Activated CD8-positive, alpha-beta T cell treated with anti-CD3 and anti-CD28 coated beads, Interleukin-2, amount 10 ng/mL, durations not matched to agents 7 days and 5 days (primary cell): ENCODE measurements at regions not wholly inside any gene's neighbourhood (a gene's known extent, or its start where the extent isn't known, plus 50 kb on each side); places are given as distances from the start of the nearest gene placed in this dataset.
"Not testable (repeated sequence)": the region's sequence is repeated elsewhere in the genome, so short reads cannot be mapped to it uniquely, and the experiment has no call there.

Source experiments
- ATAC-seq: fragments of 150-1000 bp; cut with Tn5 transposase; one replicate; pipeline ENCODE4 v1.10.0; 2021; ENCODE audit warnings: moderate library complexity
- CTCF ChIA-PET: fragments of 350-600 bp; sonication (Branson Sonifier 250); formaldehyde crosslinking; loops from one replicate; lab custom pipeline; 2021; ENCODE audit warnings: antibody characterized with exemption; lab: Charles Lee
- POLR2A ChIA-PET: fragments of 350-600 bp; sonication (Branson Sonifier 250); formaldehyde crosslinking; loops from one replicate; lab custom pipeline; 2021; ENCODE audit warnings: antibody characterized with exemption; lab: Charles Lee
- DNase-seq: peaks from one replicate; pipeline ENCODE4 v3.0.0-alpha.2; 2020
- H3K27ac Mint-ChIP-seq: one replicate; pipeline ENCODE4 v1.8.0; 2021; ENCODE audit warnings: mild to moderate bottlenecking, mixed read lengths
- H3K27me3 Mint-ChIP-seq: one replicate; pipeline ENCODE4 v1.8.0; 2021; ENCODE audit warnings: low read depth, mixed read lengths
- H3K36me3 Mint-ChIP-seq: one replicate; pipeline ENCODE4 v1.8.0; 2021; ENCODE audit warnings: low read depth, mixed read lengths
- H3K4me1 Mint-ChIP-seq: one replicate; pipeline ENCODE4 v1.8.0; 2021; ENCODE audit warnings: low read depth, mixed read lengths
- H3K4me3 Mint-ChIP-seq: one replicate; pipeline ENCODE4 v1.8.0; 2021; ENCODE audit warnings: mild to moderate bottlenecking, mixed read lengths
- H3K9me3 Mint-ChIP-seq: one replicate; pipeline ENCODE4 v1.8.0; 2022; ENCODE audit warnings: mixed read lengths; ENCODE audit not compliant: insufficient read depth

GRCh38 chr18:34357944-34358580 is 133.3 kb upstream of the NOL4 start:
- POLR2A ChIA-PET = interaction anchor here (0.7 kb wide), 1 partner anchor 430 kb away, joined by 3 read pairs; no protein-coding TSS in a partner anchor
- Mint-ChIP-seq H3K4me3 (no peak overlapping the region), H3K27ac (no peak overlapping the region), H3K27me3 (no peaks in the 10 kb centered on the region), H3K4me1 (no peaks in the 10 kb centered on the region), H3K9me3 (peaks cover 3% of the 10 kb centered on the region), H3K36me3 (no peaks in the 10 kb centered on the region)
- CTCF ChIA-PET = no interaction called here
- ATAC-seq = no peak
- no peak for DNase-seq

DNA sequence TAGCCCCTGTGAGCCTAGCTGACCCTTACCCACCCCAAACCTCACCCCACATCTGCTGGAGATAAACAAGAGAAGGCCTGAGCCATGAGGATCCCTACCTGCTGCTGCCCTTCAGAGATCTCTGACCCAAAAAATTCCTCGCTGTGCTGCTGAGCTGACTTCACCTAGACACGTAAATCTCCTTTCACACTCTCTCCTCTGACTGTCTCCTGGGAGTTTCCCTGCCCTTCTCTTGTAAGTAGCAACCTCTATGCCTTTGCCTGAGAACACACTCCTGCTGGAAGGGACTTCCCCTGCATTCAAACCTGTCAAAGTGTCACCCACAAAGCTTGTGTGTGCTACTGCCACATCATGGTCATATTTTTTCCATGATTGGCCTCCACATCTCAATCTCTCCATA is 134.2 kb upstream of the NOL4 start:
- Mint-ChIP-seq H3K9me3 (peaks cover 3% of the 10 kb centered on the region), H3K36me3 (no peaks in the 10 kb centered on the region), H3K4me3 (no peak overlapping the region), H3K27me3 (no peaks in the 10 kb centered on the region), H3K4me1 (no peaks in the 10 kb centered on the region), H3K27ac (no peak overlapping the region)
- ChIA-PET CTCF (no interaction called here), POLR2A (no interaction called here)
- ATAC-seq (no peak), DNase-seq (no peak)

- DNase-seq (no peak), ATAC-seq (no peak)
- Mint-ChIP-seq H3K9me3 (peaks cover 3% of the 10 kb centered on the region), H3K4me3 (no peak overlapping the region), H3K36me3 (no peaks in the 10 kb centered on the region), H3K27ac (no peak overlapping the region), H3K27me3 (no peaks in the 10 kb centered on the region), H3K4me1 (no peaks in the 10 kb centered on the region)
- CTCF ChIA-PET = no interaction called here
- POLR2A ChIA-PET = no interaction called here
Measured at GRCh38 chr18:34364699-34365098, 140.0 kb upstream of the NOL4 start.

DNA sequence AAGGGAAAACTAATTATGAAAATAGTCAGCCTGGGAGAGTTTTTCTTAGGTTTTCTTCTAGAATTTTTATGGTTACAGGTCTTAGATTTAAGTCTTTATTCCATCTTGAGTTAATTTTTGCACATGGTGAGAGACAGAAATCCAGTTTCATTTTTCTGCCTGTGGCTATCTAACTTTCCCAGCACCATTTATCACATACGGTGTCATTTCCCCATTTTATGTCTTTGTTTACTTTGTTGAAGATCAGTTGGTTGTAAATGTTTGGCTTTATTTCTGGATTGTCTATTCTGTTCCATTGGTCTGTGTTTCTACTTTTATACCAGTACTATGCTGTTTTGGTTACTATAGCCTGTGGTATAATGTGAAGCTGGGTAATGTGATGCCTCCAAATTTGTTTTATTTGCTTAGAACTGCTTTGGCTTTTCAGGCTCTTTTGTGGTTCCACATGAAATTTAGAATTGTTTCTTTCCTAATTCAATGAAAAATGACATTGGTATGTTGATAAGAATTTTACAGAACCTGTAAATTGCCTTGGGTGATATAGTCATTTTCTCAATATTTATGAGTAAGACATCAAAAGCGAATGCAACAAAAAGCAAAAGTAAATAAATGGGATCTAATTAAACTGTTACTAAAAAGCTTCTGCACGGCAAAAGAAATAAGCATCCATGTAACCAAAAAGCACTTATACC is 146.1 kb upstream of the NOL4 start:
- CTCF ChIA-PET = no interaction called here
- no peak for DNase-seq

DNA sequence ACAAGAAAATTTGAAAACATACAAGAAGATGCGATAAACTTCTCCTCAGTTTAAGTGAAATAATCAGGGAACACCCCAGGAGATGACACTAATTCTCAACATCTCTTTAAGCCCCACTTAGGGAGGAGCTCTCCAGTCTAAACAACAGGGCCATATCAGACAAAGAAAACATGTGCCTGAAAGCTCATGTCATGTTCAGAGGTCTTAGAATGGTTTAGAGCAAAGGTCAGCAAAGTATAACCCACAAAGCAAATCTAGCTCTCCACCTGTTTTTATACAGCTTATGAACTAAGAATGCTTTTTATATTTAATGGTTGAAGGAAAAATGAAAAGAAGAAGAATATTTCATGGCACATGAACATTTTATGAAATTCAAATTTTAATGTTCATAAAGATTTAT is 155.6 kb upstream of the NOL4 start:
- Mint-ChIP-seq H3K27me3 (no peaks in the 10 kb centered on the region), H3K9me3 (no peaks in the 10 kb centered on the region), H3K27ac (no peak overlapping the region), H3K4me1 (no peaks in the 10 kb centered on the region), H3K36me3 (no peaks in the 10 kb centered on the region), H3K4me3 (no peak overlapping the region)
- CTCF ChIA-PET = no interaction called here
- POLR2A ChIA-PET = no interaction called here
- no peak for ATAC-seq
- DNase-seq = no peak

More for the DNA sequence above, 146.1 kb upstream of the NOL4 start:
- Mint-ChIP-seq H3K36me3 (no peaks in the 10 kb centered on the region), H3K9me3 (peaks cover 11% of the 10 kb centered on the region), H3K27me3 (no peaks in the 10 kb centered on the region), H3K4me3 (no peak overlapping the region), H3K27ac (no peak overlapping the region), H3K4me1 (no peaks in the 10 kb centered on the region)
- no peak for ATAC-seq
- POLR2A ChIA-PET = no interaction called here

DNA sequence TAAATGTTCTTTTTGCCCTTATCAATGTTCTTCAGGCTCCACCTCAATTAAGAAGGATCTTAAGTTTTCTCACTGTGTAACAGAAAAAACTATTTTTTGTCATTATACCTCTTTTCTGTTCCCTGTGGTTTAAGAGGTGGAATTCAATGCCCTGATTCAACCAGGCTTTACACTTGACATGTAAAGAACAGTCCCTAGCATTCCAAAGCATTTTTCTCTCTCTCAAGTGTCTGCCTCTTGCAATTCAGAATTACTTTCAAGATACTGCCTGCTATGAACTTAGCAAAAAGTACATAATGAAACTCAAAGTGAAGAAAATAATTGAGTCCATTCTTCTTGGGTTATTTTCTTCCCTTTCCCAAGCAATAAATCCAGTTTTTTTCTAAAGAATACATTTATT is 160.6 kb upstream of the NOL4 start:
- ATAC-seq (no peak), DNase-seq (no peak)
- ChIA-PET CTCF (no interaction called here), POLR2A (no interaction called here)
- Mint-ChIP-seq H3K9me3 (no peaks in the 10 kb centered on the region), H3K36me3 (no peaks in the 10 kb centered on the region), H3K27me3 (no peaks in the 10 kb centered on the region), H3K27ac (no peak overlapping the region), H3K4me1 (no peaks in the 10 kb centered on the region), H3K4me3 (no peak overlapping the region)

DNA sequence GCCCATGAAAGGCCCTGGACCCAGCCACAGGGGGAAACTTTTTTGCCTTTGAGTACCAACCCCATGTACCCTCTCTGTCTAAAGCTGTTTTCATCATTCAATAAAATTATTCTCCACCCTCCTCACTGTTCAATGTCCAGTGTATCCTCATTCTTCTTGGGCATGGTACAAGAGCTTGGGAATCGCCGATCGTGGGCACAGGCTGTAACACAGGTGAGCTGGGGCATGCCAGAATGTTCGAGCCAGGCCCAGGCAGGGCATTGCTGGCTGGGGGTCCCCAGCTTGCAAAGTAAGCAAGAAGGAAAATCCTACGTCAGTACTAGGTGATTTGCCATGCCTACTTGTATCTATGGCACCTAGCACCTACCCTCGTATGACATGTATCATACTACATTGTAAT is 162.1 kb upstream of the NOL4 start:
- no peak overlapping the region for H3K4me3 Mint-ChIP-seq
- no peaks in the 10 kb centered on the region for H3K36me3 Mint-ChIP-seq
- no peaks in the 10 kb centered on the region for H3K27me3 Mint-ChIP-seq
- no peak overlapping the region for H3K27ac Mint-ChIP-seq
- H3K9me3 Mint-ChIP-seq = no peaks in the 10 kb centered on the region
- ChIA-PET POLR2A (no interaction called here), CTCF (no interaction called here)
- ATAC-seq (no peak), DNase-seq (no peak)
- H3K4me1 Mint-ChIP-seq = no peaks in the 10 kb centered on the region

- H3K4me3 Mint-ChIP-seq = no peak overlapping the region
Measured at GRCh38 chr18:34397286-34397896, 172.7 kb upstream of the NOL4 start.

GRCh38 chr18:34399892-34400291 is 175.2 kb upstream of the NOL4 start:
- no peak overlapping the region for H3K27ac Mint-ChIP-seq
- no peaks in the 10 kb centered on the region for H3K9me3 Mint-ChIP-seq
- ChIA-PET CTCF (no interaction called here), POLR2A (no interaction called here)
- H3K36me3 Mint-ChIP-seq = no peaks in the 10 kb centered on the region
- ATAC-seq (no peak), DNase-seq (no peak)
- no peaks in the 10 kb centered on the region for H3K4me1 Mint-ChIP-seq
- no peak overlapping the region for H3K4me3 Mint-ChIP-seq
- H3K27me3 Mint-ChIP-seq = no peaks in the 10 kb centered on the region

More at GRCh38 chr18:34397286-34397896, 172.7 kb upstream of the NOL4 start:
- CTCF ChIA-PET = no interaction called here
- no peaks in the 10 kb centered on the region for H3K27me3 Mint-ChIP-seq
- H3K36me3 Mint-ChIP-seq = no peaks in the 10 kb centered on the region
- H3K9me3 Mint-ChIP-seq = no peaks in the 10 kb centered on the region
- ATAC-seq (no peak), DNase-seq (no peak)
- no peaks in the 10 kb centered on the region for H3K4me1 Mint-ChIP-seq
- H3K27ac Mint-ChIP-seq = no peak overlapping the region
- POLR2A ChIA-PET = no interaction called here

DNA sequence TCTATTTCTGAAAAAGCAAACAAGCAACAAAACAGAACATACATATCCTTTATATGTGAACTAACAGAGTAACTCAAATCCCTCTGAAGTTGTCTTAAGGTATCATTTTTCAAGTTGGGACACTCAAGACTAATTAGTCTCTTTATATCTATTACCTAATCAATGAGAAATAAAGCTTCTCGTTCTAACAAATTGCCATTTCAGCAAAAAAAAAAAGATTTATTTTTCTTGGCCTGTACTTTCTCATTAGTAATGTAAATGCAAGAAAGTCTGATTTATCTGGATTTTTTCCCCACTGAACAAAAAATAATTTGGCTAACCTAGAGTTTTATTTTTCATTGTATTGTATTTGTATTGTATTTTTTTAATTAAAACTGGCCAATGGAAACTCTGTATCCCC is 176.1 kb upstream of the NOL4 start:
- ATAC-seq (no peak), DNase-seq (no peak)
- Mint-ChIP-seq H3K27ac (no peak overlapping the region), H3K4me1 (no peaks in the 10 kb centered on the region), H3K9me3 (no peaks in the 10 kb centered on the region), H3K27me3 (no peaks in the 10 kb centered on the region), H3K36me3 (no peaks in the 10 kb centered on the region), H3K4me3 (no peak overlapping the region)
- CTCF ChIA-PET = no interaction called here
- POLR2A ChIA-PET = no interaction called here

GRCh38 chr18:34401775-34402174 is 177.1 kb upstream of the NOL4 start:
- no peaks in the 10 kb centered on the region for H3K9me3 Mint-ChIP-seq
- ChIA-PET CTCF (no interaction called here), POLR2A (no interaction called here)
- no peak overlapping the region for H3K27ac Mint-ChIP-seq
- H3K36me3 Mint-ChIP-seq = no peaks in the 10 kb centered on the region
- no peaks in the 10 kb centered on the region for H3K27me3 Mint-ChIP-seq
- ATAC-seq = no peak
- no peak for DNase-seq
- no peak overlapping the region for H3K4me3 Mint-ChIP-seq
- H3K4me1 Mint-ChIP-seq = no peaks in the 10 kb centered on the region

GRCh38 chr18:34407471-34407870 is 182.8 kb upstream of the NOL4 start:
- CTCF ChIA-PET, H3K36me3 Mint-ChIP-seq, H3K27me3 Mint-ChIP-seq, H3K9me3 Mint-ChIP-seq, ATAC-seq, H3K4me1 Mint-ChIP-seq, POLR2A ChIA-PET, H3K27ac Mint-ChIP-seq, H3K4me3 Mint-ChIP-seq, DNase-seq: not testable (repeated sequence)
